GM18508 (cell line): ENCODE measurements at regions not wholly inside any gene's neighbourhood (a gene's known extent, or its start where the extent isn't known, plus 50 kb on each side); places are given as distances from the start of the nearest gene placed in this dataset.

Experiments used
- ATAC-seq: cut with Tn5 transposase; IDR thresholded peaks from one replicate; pipeline ENCODE4 v1.9.1; 2021; ENCODE audit warnings: moderate number of reproducible peaks; ENCODE audit not compliant: insufficient read depth, unreplicated experiment

DNA sequence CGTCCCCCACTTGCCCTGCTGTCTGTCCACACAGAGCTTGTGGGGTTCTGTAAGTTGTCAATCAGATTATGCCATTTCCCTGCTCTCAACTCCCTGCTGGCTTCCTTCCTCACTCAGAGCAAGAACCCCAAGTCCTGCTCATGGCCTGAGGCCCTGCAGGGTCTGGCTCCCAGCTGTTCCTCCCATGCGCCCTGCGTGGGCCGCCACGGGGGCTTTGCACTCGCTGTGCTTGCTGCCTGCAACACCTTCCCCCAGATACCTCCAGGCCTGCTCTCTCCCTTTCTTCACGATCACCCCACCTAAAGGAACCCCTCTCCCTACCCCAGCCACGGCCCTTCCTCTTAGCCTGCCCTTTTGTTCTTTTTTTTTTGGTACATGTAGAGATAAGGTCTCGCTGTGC is 234.6 kb downstream of the AACS start:
- ATAC-seq = no peak

- ATAC-seq = no peak
Observed at GRCh38 chr12:125300249-125300648, 235.0 kb downstream of the AACS start.

DNA sequence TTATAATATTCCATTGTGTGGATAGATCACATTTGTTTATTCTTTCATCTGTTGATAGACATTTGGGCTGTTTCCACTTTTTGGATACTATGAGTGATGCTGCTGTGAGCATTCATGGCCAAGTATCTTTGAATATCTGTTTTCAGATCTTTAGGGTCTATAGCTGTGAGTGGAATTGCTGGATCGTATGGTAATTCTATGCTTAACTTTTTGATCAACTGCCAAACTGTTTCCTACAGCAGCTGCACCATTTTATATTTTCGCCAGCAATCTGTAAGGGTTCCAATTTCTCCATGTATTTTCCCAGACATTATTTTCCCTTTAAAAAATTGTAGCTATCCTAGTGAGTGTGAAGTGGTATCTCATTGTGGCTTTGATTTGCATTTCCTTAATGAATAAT is 238.1 kb downstream of the AACS start:
- ATAC-seq = no peak

GRCh38 chr12:125304029-125304428 is 238.8 kb downstream of the AACS start:
- ATAC-seq = no peak

GRCh38 chr12:125305231-125305630 is 240.0 kb downstream of the AACS start:
- no peak for ATAC-seq

DNA sequence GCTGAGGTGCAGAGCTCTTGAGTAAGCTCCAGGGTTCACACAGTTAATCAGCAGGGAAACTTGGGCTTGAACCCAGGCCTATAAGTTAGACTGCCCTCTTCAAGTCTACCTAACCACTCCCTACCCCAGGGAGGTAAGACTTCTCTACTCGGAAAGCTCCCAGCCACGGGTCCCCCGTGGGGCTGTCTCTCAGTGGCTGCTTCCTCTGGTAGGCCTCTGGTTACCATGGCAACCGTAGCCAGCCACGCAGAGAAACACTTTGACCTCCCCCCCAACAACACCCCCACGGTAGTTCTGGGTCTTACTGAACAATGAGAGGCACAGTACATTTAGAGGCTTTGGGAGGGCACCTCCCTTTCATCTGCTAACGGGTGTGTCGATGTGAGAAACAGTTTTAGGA is 245.2 kb downstream of the AACS start:
- ATAC-seq = no peak

- no peak for ATAC-seq
Observed at GRCh38 chr12:125311050-125311449, 245.8 kb downstream of the AACS start.

DNA sequence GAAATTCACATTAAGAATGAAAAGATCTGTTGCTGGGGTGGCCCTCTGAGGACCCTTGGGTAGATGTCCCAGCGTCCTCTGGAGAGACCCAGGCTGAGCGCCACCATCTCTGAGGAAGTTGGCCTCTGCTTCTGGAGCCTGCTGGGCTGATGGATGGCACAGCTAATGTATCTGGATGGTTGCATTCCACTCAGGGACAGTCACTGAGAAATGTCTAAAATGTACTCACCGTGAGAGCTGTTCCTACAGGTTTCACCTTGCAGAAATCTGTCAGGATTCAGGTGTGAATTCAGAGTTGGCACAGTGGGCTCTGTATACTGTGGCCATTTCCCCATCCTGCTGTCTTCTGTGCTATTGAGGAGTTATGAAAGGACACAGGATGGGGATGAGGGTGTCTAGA is 247.2 kb downstream of the AACS start:
- ATAC-seq = no peak

DNA sequence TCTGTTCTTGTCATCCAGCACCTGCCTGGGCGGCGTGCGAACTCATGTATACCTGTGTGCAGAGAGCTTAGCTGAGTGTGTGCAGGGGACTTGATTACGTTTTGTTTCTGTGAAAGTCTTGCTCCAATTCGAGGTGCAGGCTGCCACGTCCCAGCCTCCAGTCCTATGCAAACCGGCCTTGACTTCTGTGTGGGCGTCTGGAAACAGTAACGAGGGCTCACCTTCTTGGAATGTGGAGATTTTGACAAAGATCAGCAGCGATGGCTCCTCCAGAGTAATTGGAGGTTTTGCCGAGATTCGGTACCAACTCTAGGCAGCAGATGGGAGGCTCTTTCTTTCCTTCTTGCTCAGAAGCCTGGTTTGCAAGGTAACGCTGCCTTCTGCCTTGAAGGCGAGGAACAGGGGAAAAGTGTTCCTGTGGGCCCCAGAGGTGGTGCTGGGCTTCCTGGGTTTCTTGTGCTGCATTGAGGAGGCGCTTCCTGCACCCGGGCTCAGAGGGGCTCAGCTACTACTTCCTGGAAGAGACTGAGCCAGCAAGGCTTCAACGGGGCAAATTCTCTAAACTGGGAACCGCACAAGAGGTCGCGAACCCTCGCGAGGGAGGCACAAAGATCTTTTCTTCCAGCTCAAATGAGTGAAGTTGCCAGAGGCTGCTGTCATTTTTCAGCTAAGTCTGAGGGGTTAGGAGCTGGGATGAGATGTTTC is 249.0 kb downstream of the AACS start:
- ATAC-seq = no peak

- ATAC-seq = no peak
Observed at GRCh38 chr12:125315771-125316170, 250.5 kb downstream of the AACS start.

- no peak for ATAC-seq
Observed at GRCh38 chr12:125320177-125320576, 254.9 kb downstream of the AACS start.

DNA sequence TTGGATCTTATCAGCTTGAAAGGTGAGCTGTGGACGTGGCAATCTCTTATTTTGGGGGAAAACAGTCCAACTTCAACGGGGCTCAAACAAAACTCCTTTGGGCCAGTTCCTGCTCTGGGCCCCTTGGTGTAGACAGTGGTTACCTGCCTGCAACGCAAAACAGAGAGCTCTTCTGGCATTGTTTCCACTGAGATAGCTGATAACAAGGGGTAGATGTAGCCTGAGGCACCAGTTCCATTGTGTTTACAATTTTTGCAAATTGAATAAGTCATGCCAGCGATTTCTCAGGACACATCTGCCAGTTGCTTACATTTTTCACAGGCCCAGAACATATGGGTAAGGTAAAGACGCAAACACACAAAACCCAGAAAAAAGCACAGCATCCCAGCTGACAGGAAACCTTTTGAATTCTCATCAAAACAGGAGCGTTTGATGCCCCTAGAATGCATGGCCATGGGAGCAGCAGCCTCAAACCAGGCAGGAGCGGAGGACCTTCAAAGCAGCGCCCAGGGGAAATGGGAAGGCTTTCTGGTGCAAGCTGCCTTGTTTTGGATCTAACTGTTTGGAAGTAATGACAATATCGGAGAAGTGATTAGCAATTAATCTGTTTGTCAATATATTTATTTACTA is 259.7 kb downstream of the AACS start:
- ATAC-seq = no peak

DNA sequence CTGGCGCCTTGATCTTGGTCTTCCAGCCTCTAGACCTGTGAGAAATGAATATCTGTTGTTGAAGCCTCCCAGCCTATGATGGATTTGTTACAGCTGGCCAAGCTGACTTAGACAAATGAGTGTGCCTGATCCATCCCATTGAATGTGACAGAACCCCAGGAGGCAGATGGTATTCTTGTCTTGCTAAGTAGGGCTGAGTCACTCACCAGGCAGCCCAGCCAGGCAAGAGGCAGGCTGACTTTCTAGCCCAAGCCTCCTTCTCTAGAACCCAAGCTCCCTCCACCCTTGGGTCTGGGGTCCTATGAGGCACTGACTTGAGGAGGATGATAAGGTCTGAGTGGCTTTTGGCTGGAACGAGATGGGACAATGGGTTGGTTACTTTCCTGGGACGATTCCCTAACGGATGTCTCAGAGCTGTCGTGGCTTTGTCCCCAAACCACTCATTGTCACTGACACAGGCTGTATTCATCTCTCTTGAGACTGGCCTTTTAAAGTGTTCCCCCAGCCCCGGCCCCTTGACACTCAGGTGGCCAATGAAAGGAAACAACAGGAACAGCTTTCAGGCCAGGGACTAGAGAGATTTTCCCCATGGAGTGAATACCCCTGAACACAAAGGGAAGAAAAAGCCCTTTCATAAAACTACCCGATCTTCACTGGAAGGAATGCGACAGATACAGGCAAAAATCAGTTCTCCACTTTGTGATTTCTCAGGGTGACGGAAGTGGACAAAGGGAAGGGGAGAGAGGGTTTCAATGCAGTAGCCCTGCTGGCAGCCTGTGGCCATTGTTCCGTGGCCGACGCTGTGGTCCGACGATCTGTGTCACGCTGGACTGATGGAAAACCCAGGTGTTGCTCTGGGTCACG is 264.2 kb downstream of the AACS start:
- no peak for ATAC-seq

DNA sequence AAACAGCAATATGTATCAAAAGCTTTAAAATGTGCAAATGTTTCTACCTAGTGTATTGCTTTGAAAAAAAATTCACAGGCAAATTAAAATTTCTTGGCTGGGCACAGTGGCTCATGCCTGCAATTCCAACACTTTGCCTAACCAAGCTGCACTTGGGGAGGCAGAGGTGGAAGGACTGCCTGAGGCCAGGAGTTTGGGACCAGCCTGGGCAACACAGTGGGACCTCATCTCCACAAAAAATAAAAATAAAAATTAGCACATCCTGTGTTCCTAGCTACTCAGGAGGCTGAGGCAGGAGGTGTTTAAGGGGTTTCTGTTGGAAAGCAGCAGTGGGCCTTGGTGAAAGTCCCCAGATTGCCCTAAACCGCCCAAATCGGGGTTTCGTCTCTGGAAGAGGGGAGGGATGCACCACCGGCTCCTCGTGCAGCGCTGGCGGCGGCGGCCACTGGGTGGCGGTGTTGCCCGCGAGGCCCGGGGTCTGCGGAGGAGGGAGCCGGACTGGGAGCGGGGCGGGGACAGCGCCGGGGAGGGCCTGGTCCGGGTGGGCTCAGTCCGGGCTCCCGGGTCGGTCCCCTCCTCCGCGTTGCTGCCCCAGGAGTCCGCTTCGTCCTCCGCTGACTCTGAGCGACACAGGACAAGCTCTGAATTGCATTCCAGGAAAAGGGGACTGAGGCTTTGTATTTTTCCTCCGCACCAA is 265.6 kb downstream of the AACS start:
- ATAC-seq = no peak

GRCh38 chr12:125331342-125332052 is 266.3 kb downstream of the AACS start:
- ATAC-seq = no peak

DNA sequence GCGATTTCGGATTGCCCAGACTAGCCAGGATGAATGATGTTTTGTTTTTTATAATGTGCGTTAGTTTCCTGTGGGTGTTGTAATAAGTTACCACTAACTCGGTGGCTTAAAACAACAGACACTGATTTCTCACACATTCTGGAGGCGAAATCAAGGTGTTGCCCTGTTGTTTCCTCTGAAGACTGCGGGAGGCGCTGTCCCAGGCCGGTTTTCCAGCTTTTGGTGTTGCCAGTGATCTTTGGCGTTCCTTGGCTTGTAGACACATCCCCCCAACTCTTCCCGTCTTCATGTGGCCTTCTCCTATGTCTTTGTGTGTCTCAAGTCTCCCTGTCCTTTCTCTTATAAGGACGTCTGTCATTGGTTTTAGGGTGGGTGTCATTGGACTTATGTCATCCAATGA is 267.7 kb downstream of the AACS start:
- ATAC-seq = no peak

- no peak for ATAC-seq
Observed at GRCh38 chr12:125336246-125336645, 271.0 kb downstream of the AACS start.

GRCh38 chr12:125340791-125341190 is 275.6 kb downstream of the AACS start:
- ATAC-seq = no peak

- ATAC-seq = no peak
Observed at GRCh38 chr12:125341422-125341821, 276.2 kb downstream of the AACS start.

DNA sequence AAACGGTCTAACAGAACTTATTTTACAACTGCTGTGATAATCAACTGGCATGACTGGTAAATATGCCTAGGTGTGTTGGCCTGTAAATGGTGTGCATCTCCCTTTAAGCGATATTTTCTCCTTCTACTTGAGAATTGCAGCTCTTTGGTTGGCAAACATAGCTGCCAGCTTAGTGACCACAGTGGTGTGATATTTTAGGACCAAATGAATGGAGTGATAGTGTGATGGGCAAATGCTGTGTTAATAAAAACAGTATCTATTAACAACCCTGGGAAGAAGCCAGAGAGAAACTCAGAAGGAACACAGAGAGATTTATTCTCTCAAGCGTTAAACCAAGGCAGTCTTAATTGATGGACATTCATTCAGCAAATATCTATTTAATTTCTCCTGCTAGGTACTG is 278.4 kb downstream of the AACS start:
- ATAC-seq = no peak
